Muscle of leg (tissue), 3 donors: ENCODE measurements at regions not wholly inside any gene's neighbourhood (a gene's known extent, or its start where the extent isn't known, plus 50 kb on each side); places are given as distances from the start of the nearest gene placed in this dataset.
A peak's percentile ranks its signal among the peaks of the same experiment; 100 is the strongest.

ENCODE experiments used
- DNase-seq: peaks from one replicate; pipeline ENCODE4 v3.0.0; 2013
- H3K27ac ChIP-seq: one replicate; pipeline ENCODE4 v1.5.1; 2013; ENCODE audit warnings: mild to moderate bottlenecking, low read length, control low read depth
- H3K27me3 ChIP-seq: one replicate; pipeline ENCODE4 v1.6.1; 2013; ENCODE audit warnings: low read length; ENCODE audit not compliant: control insufficient read depth, insufficient read depth
- H3K36me3 ChIP-seq: one replicate; pipeline ENCODE4 v1.6.1; 2013; ENCODE audit warnings: low read length; ENCODE audit not compliant: control insufficient read depth, insufficient read depth
- H3K4me1 ChIP-seq: one replicate; pipeline ENCODE4 v1.6.1; 2013; ENCODE audit warnings: low read length; ENCODE audit not compliant: control insufficient read depth, insufficient read depth
- H3K4me3 ChIP-seq: one replicate; pipeline ENCODE4 v1.5.1; 2013; ENCODE audit warnings: low read length, control low read depth
- H3K9me3 ChIP-seq: replicated peaks from 2 replicates; pipeline ENCODE4 v1.6.1; 2013; ENCODE audit warnings: low read depth, low read length; ENCODE audit not compliant: control insufficient read depth
- WGBS: methylation state at CpG from one replicate; pipeline ENCODE4 v1.1.5; 2013; ENCODE audit warnings: missing lambda C conversion rate; ENCODE audit not compliant: insufficient coverage; 5-methylcytosine and 5-hydroxymethylcytosine counted together

DNA sequence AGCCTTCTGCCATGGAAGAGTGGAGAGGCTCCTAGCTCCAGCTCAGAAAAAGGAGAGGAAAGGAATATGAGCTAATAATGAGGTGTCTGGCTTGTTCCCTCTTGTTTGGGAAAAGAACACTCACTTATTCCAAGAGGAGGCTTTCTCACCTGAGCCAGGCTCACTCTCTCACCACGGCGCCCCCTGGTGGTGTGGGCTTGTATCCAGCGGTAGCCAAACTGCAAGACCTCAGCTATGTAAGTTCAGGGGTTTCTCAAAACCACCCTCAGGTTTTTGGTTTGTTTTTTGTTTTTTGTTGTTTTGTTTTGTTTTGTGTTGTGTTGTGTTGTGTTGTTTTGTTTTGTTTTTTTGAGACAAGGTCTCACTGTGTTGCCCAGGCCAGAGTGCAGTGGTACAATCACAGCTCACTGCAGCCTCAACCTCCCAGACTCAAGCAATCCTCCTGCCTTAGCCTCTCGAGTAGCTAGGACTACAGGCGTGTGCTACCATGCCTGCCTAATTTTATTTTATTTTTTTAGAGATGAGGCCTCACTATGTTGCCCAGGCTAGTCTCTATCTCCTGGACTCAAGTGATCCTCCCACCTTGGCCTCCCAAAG is 124.0 kb downstream of the TMEM130 start:
- 0% methylated on average over 3 of the region's 5 CpGs for WGBS
- Histone ChIP-seq H3K27ac (no peak overlapping the region), H3K36me3 (no peaks in the 10 kb centered on the region), H3K4me1 (peaks cover 2% of the 10 kb centered on the region), H3K4me3 (no peak overlapping the region), H3K27me3 (no peaks in the 10 kb centered on the region), H3K9me3 (peaks cover 2% of the 10 kb centered on the region)
- peak; percentile 50 for DNase-seq

DNA sequence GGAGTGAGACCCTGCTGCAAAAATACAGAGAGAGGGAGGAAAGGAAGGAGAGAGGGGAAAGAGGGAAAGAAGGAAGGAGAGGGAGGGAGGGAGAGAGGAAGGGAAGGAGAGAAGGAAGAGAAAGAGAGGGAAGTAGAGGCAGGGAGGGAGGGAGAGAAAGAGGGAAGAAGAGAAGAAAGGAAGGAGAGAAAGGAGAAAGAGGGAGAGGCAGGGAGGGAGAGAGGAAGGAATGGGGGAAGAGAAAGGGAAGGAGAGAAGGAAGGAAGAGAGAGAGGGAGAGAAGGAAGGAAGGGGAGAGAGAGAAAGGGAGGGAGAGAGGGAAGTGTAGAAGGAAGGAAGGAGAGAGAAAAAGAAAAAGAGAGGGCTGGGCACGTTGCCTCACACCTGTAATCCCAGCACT is 121.7 kb downstream of the TMEM130 start:
- H3K27me3 ChIP-seq, result no peaks in the 10 kb centered on the region
- peaks cover 2% of the 10 kb centered on the region for H3K9me3 ChIP-seq
- H3K4me3 ChIP-seq, result no peak overlapping the region
- DNase-seq, result no peak
- no peak overlapping the region for H3K27ac ChIP-seq
- WGBS, result 60% methylated on average over 1 of the region's 1 CpG
- no peaks in the 10 kb centered on the region for H3K4me1 ChIP-seq
- no peaks in the 10 kb centered on the region for H3K36me3 ChIP-seq

DNA sequence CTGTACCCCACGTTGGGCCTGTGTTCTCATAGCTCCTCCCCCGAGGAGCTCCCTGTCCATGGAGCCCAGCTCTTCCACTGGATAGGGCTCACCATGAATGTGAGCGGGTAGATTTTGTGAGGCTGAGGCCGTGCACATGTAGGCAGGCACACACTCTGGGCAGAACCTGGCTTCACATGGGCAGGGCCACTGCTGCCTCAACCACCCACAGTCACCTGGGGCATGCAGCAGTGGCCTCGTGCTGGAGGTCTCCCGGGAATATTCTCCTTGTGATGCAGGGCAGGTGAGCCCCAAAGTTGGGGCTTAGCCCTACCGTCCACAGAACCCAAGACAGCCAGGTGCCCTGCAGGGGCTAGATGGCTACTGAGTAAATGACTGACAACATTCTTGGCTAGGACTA is 116.6 kb downstream of the TMEM130 start:
- Histone ChIP-seq H3K9me3 (no peaks in the 10 kb centered on the region), H3K4me3 (no peak overlapping the region), H3K4me1 (no peaks in the 10 kb centered on the region), H3K27ac (no peak overlapping the region), H3K36me3 (no peaks in the 10 kb centered on the region), H3K27me3 (peaks cover 2% of the 10 kb centered on the region)
- WGBS, result 92% methylated on average over 3 of the region's 7 CpGs
- no peak for DNase-seq

DNA sequence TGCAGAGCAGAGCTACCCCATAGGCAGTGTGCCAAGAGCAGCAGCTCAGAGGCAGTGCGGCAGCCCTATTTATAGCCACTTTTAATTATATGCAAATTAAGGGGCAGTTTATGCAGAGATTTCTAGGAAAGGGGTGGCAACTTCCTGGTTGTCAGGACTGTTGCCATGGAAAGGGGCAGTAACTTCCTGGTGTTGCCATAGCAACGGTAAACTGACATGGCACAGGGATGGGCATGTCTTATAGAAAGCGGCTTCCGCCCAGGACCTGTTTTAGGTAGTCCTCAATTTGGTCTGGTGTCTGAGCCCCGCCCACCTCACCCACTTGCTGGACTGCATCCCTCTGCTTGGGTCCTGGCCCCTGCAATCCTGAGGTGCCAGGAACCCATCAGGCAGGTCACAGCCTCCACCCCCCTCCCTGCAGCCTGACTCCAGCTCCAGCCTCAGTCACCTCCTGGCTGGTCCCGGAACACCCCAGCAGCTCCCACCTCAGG is 115.8 kb downstream of the TMEM130 start:
- H3K4me1 ChIP-seq, result no peaks in the 10 kb centered on the region
- no peaks in the 10 kb centered on the region for H3K36me3 ChIP-seq
- DNase-seq, result no peak
- 80% methylated on average over 4 of the region's 6 CpGs for WGBS
- H3K27me3 ChIP-seq, result peaks cover 2% of the 10 kb centered on the region
- H3K9me3 ChIP-seq, result no peaks in the 10 kb centered on the region
- no peak overlapping the region for H3K27ac ChIP-seq
- H3K4me3 ChIP-seq, result no peak overlapping the region

DNA sequence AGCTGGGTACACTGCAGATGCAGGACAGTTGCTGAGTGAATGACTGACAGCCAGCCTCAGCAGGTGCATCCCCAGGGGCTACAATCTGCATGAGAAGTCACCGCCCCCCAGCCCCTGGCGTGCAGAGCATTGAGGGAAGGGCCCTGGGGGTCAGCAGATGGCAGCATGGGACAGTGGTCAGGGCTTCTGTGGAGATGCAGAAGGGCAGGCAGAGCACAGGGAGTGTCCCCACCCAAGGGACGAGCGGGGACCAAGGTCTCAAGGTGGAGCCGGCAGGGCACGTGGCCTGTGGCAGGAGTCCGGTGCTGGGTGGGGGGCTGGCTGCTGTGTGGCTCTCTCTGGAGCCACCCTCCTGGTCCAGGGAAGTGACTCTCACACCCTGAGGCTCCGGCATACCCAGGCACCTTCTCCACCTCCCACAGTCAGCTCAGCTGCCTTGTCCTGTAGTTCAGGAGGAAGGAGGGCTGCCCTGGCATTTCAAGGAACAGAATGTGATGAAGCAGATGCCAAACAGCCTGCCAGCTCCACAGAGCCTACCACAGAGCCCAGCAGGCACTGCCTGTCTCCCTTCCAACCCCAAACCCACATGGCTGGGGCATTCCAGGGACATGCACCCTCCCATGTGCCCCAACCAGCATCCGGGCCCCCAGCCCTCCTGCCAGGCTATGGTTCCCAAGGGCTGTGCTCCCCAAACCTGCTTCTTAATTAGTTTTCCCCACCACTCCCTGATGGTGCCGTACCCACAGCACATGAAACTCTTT is 114.5 kb downstream of the TMEM130 start:
- no peaks in the 10 kb centered on the region for H3K9me3 ChIP-seq
- 49% methylated on average over 4 of the region's 10 CpGs for WGBS

DNA sequence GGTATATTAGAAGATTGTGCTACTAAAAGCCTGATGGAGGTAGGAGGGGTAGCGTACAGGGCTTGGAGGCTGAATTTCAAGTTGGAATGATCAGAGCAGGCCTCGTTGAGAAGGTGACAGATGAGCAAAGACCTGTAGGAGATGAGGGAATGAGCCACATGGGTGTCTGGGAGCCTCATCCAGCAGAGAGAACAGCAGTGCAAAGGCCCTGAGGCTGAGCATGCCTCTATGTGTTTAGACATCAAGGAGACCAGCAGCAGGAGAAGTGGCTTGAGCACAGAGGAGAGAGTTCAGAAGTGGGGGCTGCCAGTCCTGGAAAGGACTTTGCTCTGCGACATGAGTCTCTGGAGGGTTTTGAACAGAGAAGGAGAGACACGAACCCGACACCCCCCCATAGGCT is 111.7 kb downstream of the TMEM130 start:
- Histone ChIP-seq H3K9me3 (no peaks in the 10 kb centered on the region), H3K4me3 (no peak overlapping the region), H3K36me3 (no peaks in the 10 kb centered on the region), H3K27me3 (peaks cover 4% of the 10 kb centered on the region), H3K4me1 (no peaks in the 10 kb centered on the region), H3K27ac (no peak overlapping the region)
- WGBS, result 80% methylated on average over 5 of the region's 5 CpGs
- DNase-seq, result no peak

More for the DNA sequence above, 114.5 kb downstream of the TMEM130 start:
- H3K4me3 ChIP-seq, result no peak overlapping the region
- no peaks in the 10 kb centered on the region for H3K36me3 ChIP-seq
- no peak overlapping the region for H3K27ac ChIP-seq
- no peaks in the 10 kb centered on the region for H3K4me1 ChIP-seq
- peaks cover 2% of the 10 kb centered on the region for H3K27me3 ChIP-seq
- no peak for DNase-seq

DNA sequence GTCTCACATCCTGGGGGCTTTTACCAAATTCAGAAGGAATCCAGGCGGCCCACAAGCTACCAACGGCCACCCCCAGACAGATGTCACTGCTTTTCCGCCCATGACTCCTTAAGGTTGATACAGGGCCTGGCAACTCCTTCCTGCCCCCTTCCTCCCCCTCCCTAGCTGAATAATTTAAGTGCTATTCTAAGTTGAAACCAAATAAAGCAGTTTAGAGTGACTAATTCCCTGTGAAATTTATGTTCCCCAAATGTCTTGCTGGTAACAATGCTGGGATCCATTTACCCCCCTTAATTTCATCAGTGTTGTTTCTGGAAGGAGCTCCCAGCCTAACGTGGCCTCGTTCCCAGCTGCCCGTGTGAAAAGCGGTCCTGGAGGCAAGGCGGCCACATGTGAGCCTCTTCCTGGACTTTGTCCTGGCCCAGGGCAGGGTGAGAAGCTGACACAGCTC is 109.6 kb downstream of the TMEM130 start:
- 26% methylated on average over 7 of the region's 8 CpGs for WGBS
- H3K4me1 ChIP-seq, result no peaks in the 10 kb centered on the region

DNA sequence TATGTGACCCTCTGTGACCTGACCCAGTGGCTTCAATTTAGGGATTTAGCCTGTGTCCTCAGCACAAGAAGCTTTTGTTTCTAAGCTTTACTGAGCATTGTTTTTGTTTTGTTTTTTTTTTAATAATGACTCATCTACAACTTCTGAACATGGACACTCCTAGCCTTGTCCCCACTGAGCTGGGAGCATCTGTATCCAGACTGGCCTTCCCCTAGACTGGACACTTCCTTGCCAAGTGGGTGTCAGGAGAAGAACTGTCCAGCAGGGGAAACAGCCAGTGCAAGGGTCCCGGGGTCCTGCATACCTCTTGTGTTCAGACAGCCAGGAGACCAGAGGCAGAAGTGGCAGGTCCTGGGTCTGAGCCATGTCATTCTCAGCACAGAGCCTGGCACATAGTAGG is 108.6 kb downstream of the TMEM130 start:
- H3K4me1 ChIP-seq, result no peaks in the 10 kb centered on the region
- no peaks in the 10 kb centered on the region for H3K36me3 ChIP-seq
- DNase-seq, result no peak

More for the DNA sequence above, 109.6 kb downstream of the TMEM130 start:
- Histone ChIP-seq H3K27ac (no peak overlapping the region), H3K9me3 (no peaks in the 10 kb centered on the region), H3K4me3 (no peak overlapping the region), H3K27me3 (peaks cover 4% of the 10 kb centered on the region), H3K36me3 (no peaks in the 10 kb centered on the region)
- no peak for DNase-seq

DNA sequence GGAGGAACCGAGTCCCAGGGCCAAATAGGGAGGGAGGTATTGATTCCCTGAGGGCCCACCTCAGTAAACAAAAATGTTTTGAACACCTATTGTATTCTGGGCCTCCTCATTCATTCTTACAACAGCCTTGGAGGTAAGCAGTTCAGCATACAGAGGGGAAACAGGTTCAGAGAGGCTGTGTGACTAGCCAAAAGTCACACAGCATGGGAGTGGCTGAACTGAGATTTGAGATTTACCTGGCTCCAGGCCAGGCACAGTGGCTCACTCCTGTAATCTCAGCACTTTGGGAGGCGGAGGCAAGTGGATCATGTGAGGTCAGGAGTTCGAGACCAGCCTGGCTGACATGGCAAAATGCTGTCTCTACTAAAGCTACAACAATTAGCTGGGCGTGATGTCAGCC is 107.2 kb downstream of the TMEM130 start:
- H3K4me3 ChIP-seq, result no peak overlapping the region
- H3K27ac ChIP-seq, result no peak overlapping the region
- no peaks in the 10 kb centered on the region for H3K36me3 ChIP-seq
- no peaks in the 10 kb centered on the region for H3K4me1 ChIP-seq
- DNase-seq, result no peak
- WGBS, result 60% methylated on average over 1 of the region's 4 CpGs
- no peaks in the 10 kb centered on the region for H3K9me3 ChIP-seq
- H3K27me3 ChIP-seq, result peaks cover 3% of the 10 kb centered on the region

More for the DNA sequence above, 108.6 kb downstream of the TMEM130 start:
- peaks cover 3% of the 10 kb centered on the region for H3K27me3 ChIP-seq
- H3K27ac ChIP-seq, result no peak overlapping the region
- no peak overlapping the region for H3K4me3 ChIP-seq
- 88% methylated on average over 1 of the region's 1 CpG for WGBS
- H3K9me3 ChIP-seq, result no peaks in the 10 kb centered on the region

DNA sequence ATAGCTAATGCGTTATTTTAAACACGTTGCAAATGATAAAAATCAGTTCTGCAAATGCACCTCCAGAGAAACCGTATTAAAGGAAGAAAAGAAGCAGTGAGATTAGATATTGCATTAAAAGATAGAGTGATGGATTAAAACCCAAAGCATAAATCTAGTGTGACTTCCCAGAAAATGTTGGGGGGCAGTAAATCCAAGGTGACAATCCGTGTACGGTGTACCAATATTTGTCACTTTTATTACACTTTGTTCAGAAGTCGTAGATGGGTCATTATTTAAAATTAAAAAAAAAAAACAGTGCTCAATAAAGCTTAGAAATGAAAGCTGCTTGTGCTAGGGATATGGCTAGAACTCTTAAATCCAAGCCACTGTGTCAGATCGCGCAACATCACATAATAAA is 106.4 kb downstream of the TMEM130 start:
- H3K4me3 ChIP-seq, result no peak overlapping the region
- H3K4me1 ChIP-seq, result no peaks in the 10 kb centered on the region
- no peaks in the 10 kb centered on the region for H3K9me3 ChIP-seq
- H3K36me3 ChIP-seq, result no peaks in the 10 kb centered on the region
- no peak for DNase-seq
- peaks cover 3% of the 10 kb centered on the region for H3K27me3 ChIP-seq
- H3K27ac ChIP-seq, result no peak overlapping the region
- 60% methylated on average over 1 of the region's 8 CpGs for WGBS
